ENCODE measurements at regions not wholly inside any gene's neighbourhood (a gene's known extent, or its start where the extent isn't known, plus 50 kb on each side); places are given as distances from the start of the nearest gene placed in this dataset.

GRCh38 chr9:13778631-13779030, 499.1 kb upstream of the MPDZ start (continued):
- TF ChIP-seq ZNF407 (IDR thresholded peaks at IDR 0.05; ENCODE audit: low read depth) = no peak

- H3K4me1 ChIP-seq (replicated peaks in 1 of 2; ENCODE audit: control insufficient read depth in 2 of 2, insufficient read depth in 2 of 2, low read length in 2 of 2) = no peaks in the 10 kb centered on the region
- no peaks in the 10 kb centered on the region for H3K79me2 ChIP-seq (ENCODE audit: control insufficient read depth, insufficient read depth, low read length)
- no peaks in the 10 kb centered on the region for H3K9me1 ChIP-seq (ENCODE audit: control insufficient read depth, insufficient read depth, low read length)
- ChIA-PET CTCF (ENCODE audit: low intra/inter-chr PET ratio) (no interaction called here), POLR2A (no interaction called here)
- H3K27me3 ChIP-seq (ENCODE audit: control insufficient read depth in 2 of 2, insufficient read depth in 2 of 2, low read length in 2 of 2) = no peaks in the 10 kb centered on the region
- intact Hi-C loops (cut with micrococcal nuclease) (no loop called here), in situ Hi-C loops (cut with MboI) (no loop called here)
- no peak overlapping the region for H3K4me3 ChIP-seq
- no peak overlapping the region for H3K4me2 ChIP-seq (ENCODE audit: insufficient read depth, low read length)
- no peaks in the 10 kb centered on the region for H4K20me1 ChIP-seq (replicated peaks; ENCODE audit: control insufficient read depth, insufficient read depth, low read length)
- BruUV-seq (replicated peaks) = no TSS peak
- WGBS (ENCODE audit: insufficient coverage, low coverage, missing lambda C conversion rate) = 0% methylated on average over 2 of the region's 3 CpGs
- no peaks in the 10 kb centered on the region for H3K36me3 ChIP-seq (ENCODE audit: control insufficient read depth, insufficient read depth, low read length)
- no peak overlapping the region for H2AFZ ChIP-seq (ENCODE audit: low read depth, low read length)
- no peak overlapping the region for H3K27ac ChIP-seq (ENCODE audit: extremely low read depth, low read depth, low read length)
- no peaks in the 10 kb centered on the region for H3K9me3 ChIP-seq (replicated peaks; ENCODE audit: control insufficient read depth, insufficient read depth, low read depth, low read length)
- DNase-seq (ENCODE audit: extremely low read depth in 1 of 4, low spot score in 3 of 4) (no peak), FAIRE-seq (no peak), ATAC-seq (no peak)
- H3K9ac ChIP-seq (ENCODE audit: insufficient read depth in 1 of 2, low read depth in 2 of 2, low read length in 2 of 2) = no peak overlapping the region
- TF ChIP-seq STAT6 (CRISPR knock-in tag; IDR thresholded peaks at IDR 0.05) = no peak
- TF ChIP-seq FOXP1 (CRISPR knock-in tag; IDR thresholded peaks at IDR 0.05) = no peak
Observed at GRCh38 chr9:13770956-13771355, 491.5 kb upstream of the MPDZ start.

Measured in K562 (cell line).